Mucosa of stomach (tissue), 1 donor: ENCODE measurements at regions not wholly inside any gene's neighbourhood (a gene's known extent, or its start where the extent isn't known, plus 50 kb on each side); places are given as distances from the start of the nearest gene placed in this dataset.

Source experiments
- H3K27me3 ChIP-seq: one replicate; pipeline ENCODE4 v1.7.0; 2013; ENCODE audit warnings: mild to moderate bottlenecking, low read length; ENCODE audit not compliant: control insufficient read depth, insufficient read depth
- H3K36me3 ChIP-seq: one replicate; pipeline ENCODE4 v1.7.0; 2013; ENCODE audit warnings: low read length; ENCODE audit not compliant: control insufficient read depth, insufficient read depth
- H3K4me1 ChIP-seq: one replicate; pipeline ENCODE4 v1.7.0; 2013; ENCODE audit warnings: mild to moderate bottlenecking, low read length; ENCODE audit not compliant: control insufficient read depth, insufficient read depth
- H3K4me3 ChIP-seq: one replicate; pipeline ENCODE4 v1.7.0; 2013; ENCODE audit warnings: low read length
- H3K9ac ChIP-seq: one replicate; pipeline ENCODE4 v1.7.0; 2013; ENCODE audit warnings: mild to moderate bottlenecking, low read length, moderate library complexity
- H3K9me3 ChIP-seq: one replicate; pipeline ENCODE4 v1.7.0; 2013; ENCODE audit warnings: mild to moderate bottlenecking, low read length, moderate library complexity; ENCODE audit not compliant: control insufficient read depth
- donor health status: Pancreatic carcinoma.

DNA sequence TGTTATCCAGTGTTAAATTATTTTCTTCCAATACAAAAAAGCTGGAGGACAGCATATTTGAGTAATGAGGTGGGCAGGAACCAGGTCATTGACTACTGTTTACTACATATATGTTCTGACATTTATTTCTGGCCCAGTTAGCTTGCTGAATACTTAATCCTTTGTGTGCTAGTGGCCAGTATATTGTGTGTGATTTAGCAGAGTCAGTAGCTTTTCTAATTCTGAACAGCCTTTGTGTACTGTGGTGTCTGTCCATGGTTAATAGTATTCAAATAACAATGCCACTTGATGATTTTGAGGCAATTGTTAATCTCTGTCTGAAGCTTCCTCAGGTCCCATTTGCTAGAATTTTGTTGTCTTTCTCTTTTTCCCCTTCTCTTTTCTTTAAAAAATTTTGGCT is 286.5 kb upstream of the E2F7 start:
- H3K4me1 ChIP-seq, result no peaks in the 10 kb centered on the region
- no peaks in the 10 kb centered on the region for H3K9me3 ChIP-seq
- no peak overlapping the region for H3K4me3 ChIP-seq
- no peaks in the 10 kb centered on the region for H3K36me3 ChIP-seq
- no peaks in the 10 kb centered on the region for H3K27me3 ChIP-seq
- no peak overlapping the region for H3K9ac ChIP-seq

DNA sequence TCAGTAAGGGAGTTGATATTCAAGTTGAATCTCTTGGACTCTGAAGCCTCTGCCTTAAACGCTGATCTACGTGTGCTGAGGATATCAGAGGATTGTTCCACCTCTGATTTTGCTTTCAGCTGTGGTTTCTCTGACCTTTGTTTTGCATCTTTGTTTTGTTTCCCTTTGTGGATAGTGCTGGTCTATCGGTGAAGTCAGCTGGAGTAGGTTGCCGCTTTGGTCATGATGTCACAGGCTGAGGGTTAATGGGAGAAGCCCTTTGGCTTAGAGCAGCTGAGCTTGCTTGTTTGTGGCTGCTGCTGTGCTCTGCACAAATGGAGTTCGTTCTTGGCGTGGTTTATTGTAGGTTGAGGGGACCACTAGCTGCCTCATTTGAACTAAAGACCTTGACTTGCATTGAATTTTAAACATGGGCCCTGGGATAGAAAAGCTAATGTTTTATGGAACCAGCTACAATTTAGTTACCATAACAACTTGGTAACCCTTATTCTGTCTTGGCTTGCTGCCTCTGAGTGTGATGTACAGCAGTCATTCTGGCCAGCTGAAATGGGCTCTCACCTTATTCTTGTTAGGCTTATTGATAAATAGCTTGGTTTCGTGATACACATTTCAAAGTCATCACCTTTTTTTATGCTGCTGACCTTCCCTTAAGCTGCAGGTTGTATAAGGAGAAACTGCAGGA is 284.5 kb upstream of the E2F7 start:
- no peaks in the 10 kb centered on the region for H3K36me3 ChIP-seq
- no peaks in the 10 kb centered on the region for H3K4me1 ChIP-seq
- H3K9me3 ChIP-seq, result no peaks in the 10 kb centered on the region
- no peak overlapping the region for H3K4me3 ChIP-seq
- no peaks in the 10 kb centered on the region for H3K27me3 ChIP-seq
- H3K9ac ChIP-seq, result no peak overlapping the region

- no peaks in the 10 kb centered on the region for H3K4me1 ChIP-seq
- no peak overlapping the region for H3K4me3 ChIP-seq
- no peaks in the 10 kb centered on the region for H3K27me3 ChIP-seq
- H3K36me3 ChIP-seq, result no peaks in the 10 kb centered on the region
- no peaks in the 10 kb centered on the region for H3K9me3 ChIP-seq
- no peak overlapping the region for H3K9ac ChIP-seq
These were observed 281.6 kb upstream of the E2F7 start for GRCh38 chr12:77347017-77347416.

DNA sequence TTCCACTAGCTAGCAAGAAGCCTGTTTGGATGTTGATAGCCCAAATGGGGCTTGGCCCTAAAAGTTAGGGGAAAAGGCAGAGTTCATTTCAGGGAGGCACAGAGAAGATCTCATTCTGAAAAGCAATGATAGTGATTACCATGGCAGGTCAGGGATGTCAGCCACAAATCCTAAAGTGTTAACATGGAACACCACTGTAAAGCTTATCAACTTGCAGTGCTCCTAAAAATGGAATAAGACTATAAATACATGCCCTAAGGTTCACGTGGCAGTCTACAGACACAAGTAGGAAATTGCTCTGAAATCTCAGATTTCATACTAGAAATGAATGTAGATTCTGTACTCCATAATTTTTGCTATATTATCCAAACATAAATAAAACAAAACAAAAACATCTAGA is 280.0 kb upstream of the E2F7 start:
- no peaks in the 10 kb centered on the region for H3K4me1 ChIP-seq
- H3K4me3 ChIP-seq, result no peak overlapping the region
- H3K9ac ChIP-seq, result no peak overlapping the region
- H3K9me3 ChIP-seq, result no peaks in the 10 kb centered on the region
- no peaks in the 10 kb centered on the region for H3K27me3 ChIP-seq
- no peaks in the 10 kb centered on the region for H3K36me3 ChIP-seq

GRCh38 chr12:77344651-77345050 is 279.3 kb upstream of the E2F7 start:
- no peak overlapping the region for H3K4me3 ChIP-seq
- no peaks in the 10 kb centered on the region for H3K4me1 ChIP-seq
- H3K36me3 ChIP-seq, result no peaks in the 10 kb centered on the region

DNA sequence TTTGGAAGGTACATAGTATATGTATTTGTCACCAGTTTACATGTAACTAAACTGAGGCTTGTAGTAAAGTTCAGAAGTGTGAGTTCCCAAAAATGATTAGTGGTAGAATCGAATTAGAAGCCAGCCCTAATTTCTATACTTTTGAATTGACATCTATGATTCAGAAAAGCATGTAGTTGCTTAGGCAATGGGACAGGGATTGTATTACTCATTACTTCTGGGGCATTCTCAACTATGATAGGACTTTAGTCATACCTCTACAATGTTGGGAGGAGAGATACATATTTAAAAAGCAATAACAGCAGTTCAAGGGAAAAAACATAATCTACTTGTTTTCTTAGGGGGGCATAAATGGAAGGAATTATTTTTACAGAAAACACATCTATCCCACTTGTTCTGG is 277.9 kb upstream of the E2F7 start:
- Histone ChIP-seq H3K9ac (no peak overlapping the region), H3K4me3 (no peak overlapping the region), H3K36me3 (no peaks in the 10 kb centered on the region), H3K27me3 (no peaks in the 10 kb centered on the region), H3K9me3 (no peaks in the 10 kb centered on the region), H3K4me1 (no peaks in the 10 kb centered on the region)

More at GRCh38 chr12:77344651-77345050, 279.3 kb upstream of the E2F7 start:
- H3K27me3 ChIP-seq, result no peaks in the 10 kb centered on the region
- no peak overlapping the region for H3K9ac ChIP-seq
- no peaks in the 10 kb centered on the region for H3K9me3 ChIP-seq

DNA sequence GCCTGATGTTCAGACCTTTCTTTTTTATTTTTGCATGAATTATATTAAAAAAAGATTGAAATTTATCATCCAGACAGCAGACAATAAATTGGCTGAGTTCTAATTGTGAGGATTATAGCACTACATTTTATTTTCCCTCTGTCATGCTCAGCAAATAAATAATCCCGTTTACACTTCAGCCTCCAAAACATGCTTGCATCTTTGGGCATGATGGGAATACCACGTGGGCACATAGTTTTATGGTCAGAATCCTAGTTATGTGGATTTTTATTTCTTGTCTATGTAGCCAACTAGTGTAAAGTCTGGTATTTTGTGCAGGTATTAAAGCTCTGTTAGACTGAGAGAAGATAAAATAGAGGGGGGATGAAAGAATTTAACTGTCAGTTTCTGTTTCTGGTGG is 276.9 kb upstream of the E2F7 start:
- no peak overlapping the region for H3K4me3 ChIP-seq
- H3K9ac ChIP-seq, result no peak overlapping the region
- H3K4me1 ChIP-seq, result no peaks in the 10 kb centered on the region
- no peaks in the 10 kb centered on the region for H3K36me3 ChIP-seq
- H3K27me3 ChIP-seq, result no peaks in the 10 kb centered on the region
- H3K9me3 ChIP-seq, result no peaks in the 10 kb centered on the region

DNA sequence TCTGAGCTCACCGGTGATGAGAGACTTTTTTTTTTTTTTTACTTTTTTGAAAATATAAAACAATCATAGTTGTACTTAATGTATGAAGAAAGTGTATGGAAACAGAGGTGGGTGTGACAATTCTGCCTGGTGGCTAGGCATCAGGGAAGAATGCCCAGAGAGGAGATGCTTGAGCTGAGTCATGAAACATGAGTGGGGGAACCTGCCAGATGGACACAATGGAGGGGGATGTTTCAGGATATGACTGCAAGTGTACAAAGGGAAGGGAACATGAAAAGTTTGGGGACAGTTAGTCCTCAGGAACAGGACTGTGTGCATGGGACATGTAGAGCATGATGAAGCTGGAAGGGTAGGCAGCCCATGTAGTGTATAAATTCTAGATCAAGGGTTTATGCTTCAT is 274.2 kb upstream of the E2F7 start:
- Histone ChIP-seq H3K4me3 (no peak overlapping the region), H3K9me3 (no peaks in the 10 kb centered on the region)

DNA sequence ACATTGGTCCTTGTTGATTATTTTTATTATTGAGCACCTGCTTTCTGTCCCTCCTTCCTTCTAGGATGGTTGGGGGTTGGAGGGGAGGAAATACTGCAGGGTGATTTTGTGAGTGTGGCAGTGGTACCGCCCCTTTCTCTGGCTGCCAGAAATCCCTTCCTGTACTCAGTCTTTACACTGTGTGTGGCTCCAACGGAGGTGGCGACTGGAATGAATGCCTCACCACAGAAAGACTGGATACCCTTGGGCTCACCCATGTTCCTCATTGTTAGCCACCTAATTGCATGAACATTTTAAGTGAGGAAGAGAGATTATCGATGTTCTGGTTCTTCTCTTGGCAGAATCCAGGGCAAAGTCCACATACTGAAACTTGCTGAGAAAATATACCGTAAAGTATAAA is 272.0 kb upstream of the E2F7 start:
- no peaks in the 10 kb centered on the region for H3K36me3 ChIP-seq
- H3K9ac ChIP-seq, result no peak overlapping the region
- no peaks in the 10 kb centered on the region for H3K4me1 ChIP-seq
- H3K27me3 ChIP-seq, result no peaks in the 10 kb centered on the region
- H3K9me3 ChIP-seq, result no peaks in the 10 kb centered on the region
- H3K4me3 ChIP-seq, result no peak overlapping the region

More for the DNA sequence above, 274.2 kb upstream of the E2F7 start:
- no peak overlapping the region for H3K9ac ChIP-seq
- H3K27me3 ChIP-seq, result no peaks in the 10 kb centered on the region
- H3K4me1 ChIP-seq, result no peaks in the 10 kb centered on the region
- no peaks in the 10 kb centered on the region for H3K36me3 ChIP-seq

GRCh38 chr12:77334806-77335205 is 269.4 kb upstream of the E2F7 start:
- H3K27me3 ChIP-seq, result no peaks in the 10 kb centered on the region
- H3K9ac ChIP-seq, result no peak overlapping the region
- no peaks in the 10 kb centered on the region for H3K4me1 ChIP-seq
- no peaks in the 10 kb centered on the region for H3K36me3 ChIP-seq
- no peaks in the 10 kb centered on the region for H3K9me3 ChIP-seq
- H3K4me3 ChIP-seq, result no peak overlapping the region

DNA sequence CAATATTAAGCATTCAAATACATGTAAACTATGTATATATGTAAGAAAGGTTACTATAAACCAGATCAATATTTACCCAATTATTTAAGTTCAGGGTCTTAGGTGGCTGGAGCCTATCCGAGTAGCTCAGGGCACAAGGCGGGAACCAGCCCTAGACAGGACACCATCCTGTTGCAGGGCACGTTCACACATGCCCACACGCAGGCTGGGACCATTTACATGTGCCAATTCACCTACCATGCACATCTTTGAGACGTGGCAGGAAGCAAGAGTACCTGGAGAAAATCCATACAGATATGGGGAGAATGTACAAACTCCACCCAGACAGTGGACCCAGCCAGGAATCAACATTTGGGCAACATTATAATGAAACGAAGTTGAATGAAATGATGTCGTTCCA is 263.0 kb upstream of the E2F7 start:
- Histone ChIP-seq H3K9me3 (no peaks in the 10 kb centered on the region), H3K4me1 (no peaks in the 10 kb centered on the region), H3K4me3 (no peak overlapping the region), H3K27me3 (peaks cover 17% of the 10 kb centered on the region), H3K9ac (no peak overlapping the region), H3K36me3 (no peaks in the 10 kb centered on the region)

DNA sequence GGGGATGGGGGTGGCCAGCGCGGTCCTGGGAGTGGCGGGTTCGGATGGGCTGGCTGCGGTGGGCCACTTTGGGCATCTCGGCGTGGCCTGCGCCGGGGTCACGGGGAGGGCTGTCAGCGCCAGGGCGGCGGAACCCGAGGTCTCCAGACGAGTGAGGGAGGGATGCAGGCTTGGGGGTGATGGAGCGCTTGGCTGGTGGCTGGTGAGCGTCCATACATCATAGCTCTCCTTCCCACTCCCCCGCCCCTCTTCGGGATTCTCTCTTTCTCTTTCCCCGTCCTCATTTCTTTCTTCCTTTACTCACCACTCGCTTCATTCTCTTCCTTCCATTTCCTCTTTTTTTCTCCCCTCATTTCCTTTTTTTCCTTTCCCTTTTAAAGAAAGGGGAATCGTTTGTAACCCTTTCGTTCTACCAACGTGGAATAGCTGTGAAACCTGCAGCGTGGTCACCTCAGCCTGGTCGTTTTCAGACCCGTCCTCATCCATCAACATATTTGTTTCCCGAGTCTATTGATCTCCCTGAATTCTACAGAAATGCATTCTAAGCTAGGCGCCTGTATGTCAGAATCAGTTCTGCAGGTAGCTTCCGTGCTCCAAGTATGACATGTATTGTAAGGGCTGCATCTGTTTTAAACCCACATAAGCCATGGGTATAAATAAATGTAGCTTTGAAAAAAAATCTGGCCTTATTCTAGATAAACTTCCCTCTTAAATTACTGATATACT is 260.3 kb upstream of the E2F7 start:
- Histone ChIP-seq H3K4me3 (no peak overlapping the region), H3K4me1 (no peaks in the 10 kb centered on the region), H3K27me3 (peaks cover 17% of the 10 kb centered on the region), H3K9ac (no peak overlapping the region), H3K36me3 (no peaks in the 10 kb centered on the region), H3K9me3 (no peaks in the 10 kb centered on the region)
